ENCODE measurements at regions not wholly inside any gene's neighbourhood (a gene's known extent, or its start where the extent isn't known, plus 50 kb on each side); places are given as distances from the start of the nearest gene placed in this dataset.

DNA sequence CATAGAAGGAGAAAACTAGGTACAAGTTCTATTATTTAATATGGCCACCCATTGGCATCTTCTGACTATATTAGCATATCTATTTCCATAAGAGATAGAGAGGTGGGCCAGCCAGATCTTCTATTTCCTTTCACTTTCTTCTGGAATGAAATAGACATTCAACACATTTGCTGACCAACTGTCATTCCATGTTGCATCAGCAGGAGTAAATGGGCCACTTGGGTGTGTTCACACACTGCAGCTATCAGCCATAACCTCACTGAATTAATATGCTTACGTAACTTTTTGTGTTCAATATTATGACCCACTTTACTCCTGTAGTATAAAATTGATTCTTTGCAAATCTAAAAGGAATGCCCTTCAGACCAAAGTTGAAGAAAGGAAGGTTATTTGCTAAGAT, 106.2 kb upstream of the LGR5 start:
- H3K4me1 Mint-ChIP-seq (ENCODE audit: low read depth): no peaks in the 10 kb centered on the region
- H3K27ac Mint-ChIP-seq: no peak overlapping the region
- no peak overlapping the region for H3K4me3 Mint-ChIP-seq (ENCODE audit: low read depth)
- TF ChIP-seq, protein P1, sequence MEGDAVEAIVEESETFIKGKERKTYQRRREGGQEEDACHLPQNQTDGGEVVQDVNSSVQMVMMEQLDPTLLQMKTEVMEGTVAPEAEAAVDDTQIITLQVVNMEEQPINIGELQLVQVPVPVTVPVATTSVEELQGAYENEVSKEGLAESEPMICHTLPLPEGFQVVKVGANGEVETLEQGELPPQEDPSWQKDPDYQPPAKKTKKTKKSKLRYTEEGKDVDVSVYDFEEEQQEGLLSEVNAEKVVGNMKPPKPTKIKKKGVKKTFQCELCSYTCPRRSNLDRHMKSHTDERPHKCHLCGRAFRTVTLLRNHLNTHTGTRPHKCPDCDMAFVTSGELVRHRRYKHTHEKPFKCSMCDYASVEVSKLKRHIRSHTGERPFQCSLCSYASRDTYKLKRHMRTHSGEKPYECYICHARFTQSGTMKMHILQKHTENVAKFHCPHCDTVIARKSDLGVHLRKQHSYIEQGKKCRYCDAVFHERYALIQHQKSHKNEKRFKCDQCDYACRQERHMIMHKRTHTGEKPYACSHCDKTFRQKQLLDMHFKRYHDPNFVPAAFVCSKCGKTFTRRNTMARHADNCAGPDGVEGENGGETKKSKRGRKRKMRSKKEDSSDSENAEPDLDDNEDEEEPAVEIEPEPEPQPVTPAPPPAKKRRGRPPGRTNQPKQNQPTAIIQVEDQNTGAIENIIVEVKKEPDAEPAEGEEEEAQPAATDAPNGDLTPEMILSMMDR (IDR thresholded peaks at IDR 0.05; ENCODE audit: unreplicated experiment): no peak
- no peaks in the 10 kb centered on the region for H3K36me3 Mint-ChIP-seq (ENCODE audit: insufficient read depth)
- DNase-seq (ENCODE audit: low spot score, unreplicated experiment): no peak
- peaks cover 3% of the 10 kb centered on the region for H3K9me3 Mint-ChIP-seq (ENCODE audit: low read depth)
- no peaks in the 10 kb centered on the region for H3K27me3 Mint-ChIP-seq

DNA sequence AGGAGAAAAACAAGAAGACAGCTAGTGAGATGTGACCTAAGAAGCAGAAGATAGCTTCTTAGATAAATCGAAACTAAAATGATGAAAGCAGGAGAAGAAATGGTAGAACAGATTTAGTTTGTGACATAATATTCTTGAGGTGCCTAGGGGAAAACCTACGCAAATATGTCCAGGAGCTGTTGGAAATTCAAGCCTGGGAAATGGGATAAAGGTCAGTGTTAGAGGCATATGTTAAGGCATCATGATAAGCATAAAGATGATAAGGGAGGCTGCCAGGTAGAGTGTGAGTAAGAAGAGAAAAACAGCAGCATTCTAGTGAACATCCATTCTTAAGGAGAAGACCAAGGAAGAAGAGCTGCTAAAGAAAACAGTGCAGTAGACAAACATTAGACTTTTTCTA, 109.6 kb upstream of the LGR5 start:
- peaks cover 4% of the 10 kb centered on the region for H3K9me3 Mint-ChIP-seq (ENCODE audit: low read depth)
- no peaks in the 10 kb centered on the region for H3K27me3 Mint-ChIP-seq
- no peak overlapping the region for H3K27ac Mint-ChIP-seq
- H3K4me3 Mint-ChIP-seq (ENCODE audit: low read depth): no peak overlapping the region
- TF ChIP-seq, protein P1 (IDR thresholded peaks at IDR 0.05; ENCODE audit: unreplicated experiment): no peak
- H3K4me1 Mint-ChIP-seq (ENCODE audit: low read depth): no peaks in the 10 kb centered on the region
- DNase-seq (ENCODE audit: low spot score, unreplicated experiment): no peak
- no peaks in the 10 kb centered on the region for H3K36me3 Mint-ChIP-seq (ENCODE audit: insufficient read depth)

DNA sequence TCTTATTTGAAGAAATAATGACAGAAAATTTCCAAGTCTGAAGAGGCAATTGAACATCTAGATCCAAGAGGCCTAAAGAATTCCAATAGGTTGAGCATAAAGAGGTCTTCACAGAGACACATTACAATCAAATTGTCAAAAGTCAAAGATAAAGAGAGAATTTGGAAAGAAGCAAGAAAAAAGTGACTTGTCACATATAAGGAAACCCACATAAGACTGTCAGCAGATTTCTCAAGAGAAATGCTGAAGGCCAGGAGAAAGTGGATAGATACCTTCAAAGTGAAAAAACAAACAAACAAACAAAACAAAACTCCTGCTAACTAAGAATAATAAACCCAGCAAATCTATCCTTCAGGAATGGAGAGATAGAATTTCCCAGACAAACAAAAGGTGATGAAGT, 118.1 kb upstream of the LGR5 start:
- Mint-ChIP-seq H3K36me3 (ENCODE audit: insufficient read depth) (peaks cover 4% of the 10 kb centered on the region), H3K9me3 (ENCODE audit: low read depth) (peaks cover 42% of the 10 kb centered on the region), H3K27me3 (no peaks in the 10 kb centered on the region), H3K27ac (no peak overlapping the region), H3K4me3 (ENCODE audit: low read depth) (no peak overlapping the region), H3K4me1 (ENCODE audit: low read depth) (no peaks in the 10 kb centered on the region)
- DNase-seq (ENCODE audit: low spot score, unreplicated experiment): no peak
- TF ChIP-seq, protein P1 (IDR thresholded peaks at IDR 0.05; ENCODE audit: unreplicated experiment): no peak

DNA sequence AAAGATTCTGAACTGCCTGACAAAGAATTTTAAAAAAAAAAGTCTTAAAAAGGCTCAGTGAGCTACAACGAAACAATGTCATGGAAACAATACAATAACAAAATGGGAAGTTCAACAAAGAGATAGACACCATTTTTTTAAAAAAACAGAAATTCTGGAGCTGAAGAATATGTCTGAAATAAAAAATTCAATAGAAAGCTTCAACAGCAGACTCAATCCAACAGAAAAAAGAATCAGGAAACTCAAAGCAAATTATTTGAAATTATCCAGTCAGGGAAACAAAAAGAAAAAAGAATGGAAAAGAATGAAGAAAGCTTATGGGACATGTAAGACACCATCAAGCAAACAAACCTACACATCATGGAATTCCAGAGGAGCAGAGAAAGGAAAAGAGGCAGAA, 118.5 kb upstream of the LGR5 start:
- no peak for DNase-seq (ENCODE audit: low spot score, unreplicated experiment)
- Mint-ChIP-seq H3K4me3 (ENCODE audit: low read depth) (no peak overlapping the region), H3K9me3 (ENCODE audit: low read depth) (peaks cover 42% of the 10 kb centered on the region), H3K36me3 (ENCODE audit: insufficient read depth) (peaks cover 4% of the 10 kb centered on the region), H3K27ac (no peak overlapping the region), H3K4me1 (ENCODE audit: low read depth) (no peaks in the 10 kb centered on the region), H3K27me3 (no peaks in the 10 kb centered on the region)
- TF ChIP-seq, protein P1 (IDR thresholded peaks at IDR 0.05; ENCODE audit: unreplicated experiment): no peak

DNA sequence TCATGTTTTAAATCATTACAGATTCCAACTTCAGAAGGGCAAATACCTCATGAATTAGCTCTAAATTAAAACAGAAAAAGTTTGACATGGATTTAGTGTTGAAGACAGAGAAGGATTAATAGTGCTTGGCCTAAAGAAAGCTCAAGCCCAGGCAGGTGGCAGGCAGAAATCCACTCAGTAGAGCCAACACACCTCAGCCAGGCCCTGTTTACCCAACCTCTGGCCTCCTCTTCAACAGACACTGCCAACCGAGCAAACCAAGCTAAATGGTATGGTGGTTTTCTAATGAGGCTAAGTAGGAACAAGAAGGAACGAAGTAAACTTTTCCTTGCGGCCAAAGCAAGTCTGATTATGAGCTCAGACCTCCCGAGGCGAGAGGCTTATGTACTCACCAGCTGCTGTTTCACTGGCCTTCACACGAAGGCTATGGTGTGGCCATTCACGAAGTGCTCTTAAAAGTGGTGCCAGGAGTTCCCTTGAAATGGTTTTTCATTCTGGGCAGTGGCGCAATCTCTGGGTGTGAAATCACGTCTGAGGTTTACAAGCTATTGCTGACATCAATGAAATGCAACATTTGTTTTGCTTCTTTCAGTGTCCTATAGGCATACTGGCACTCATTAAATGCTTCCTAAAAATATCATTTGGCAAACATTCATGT, 124.1 kb upstream of the LGR5 start:
- no peak overlapping the region for H3K27ac Mint-ChIP-seq
- H3K4me3 Mint-ChIP-seq (ENCODE audit: low read depth): no peak overlapping the region
- H3K36me3 Mint-ChIP-seq (ENCODE audit: insufficient read depth): no peaks in the 10 kb centered on the region
- TF ChIP-seq, protein P1 (IDR thresholded peaks at IDR 0.05; ENCODE audit: unreplicated experiment): no peak
- H3K27me3 Mint-ChIP-seq: no peaks in the 10 kb centered on the region
- no peak for DNase-seq (ENCODE audit: low spot score, unreplicated experiment)
- no peaks in the 10 kb centered on the region for H3K4me1 Mint-ChIP-seq (ENCODE audit: low read depth)
- H3K9me3 Mint-ChIP-seq (ENCODE audit: low read depth): peaks cover 17% of the 10 kb centered on the region

Measured in progenitor cell of endocrine pancreas (in vitro differentiated cells).